ENCODE measurements at regions not wholly inside any gene's neighbourhood (a gene's known extent, or its start where the extent isn't known, plus 50 kb on each side); places are given as distances from the start of the nearest gene placed in this dataset.

- TF ChIP-seq CTCF (IDR thresholded peaks at IDR 0.05) (no peak), POLR2A (IDR thresholded peaks at IDR 0.05) (no peak)
Observed at GRCh38 chr2:37458133-37458532, 113.7 kb downstream of the QPCT start.
